ENCODE measurements at regions not wholly inside any gene's neighbourhood (a gene's known extent, or its start where the extent isn't known, plus 50 kb on each side); places are given as distances from the start of the nearest gene placed in this dataset.

DNA sequence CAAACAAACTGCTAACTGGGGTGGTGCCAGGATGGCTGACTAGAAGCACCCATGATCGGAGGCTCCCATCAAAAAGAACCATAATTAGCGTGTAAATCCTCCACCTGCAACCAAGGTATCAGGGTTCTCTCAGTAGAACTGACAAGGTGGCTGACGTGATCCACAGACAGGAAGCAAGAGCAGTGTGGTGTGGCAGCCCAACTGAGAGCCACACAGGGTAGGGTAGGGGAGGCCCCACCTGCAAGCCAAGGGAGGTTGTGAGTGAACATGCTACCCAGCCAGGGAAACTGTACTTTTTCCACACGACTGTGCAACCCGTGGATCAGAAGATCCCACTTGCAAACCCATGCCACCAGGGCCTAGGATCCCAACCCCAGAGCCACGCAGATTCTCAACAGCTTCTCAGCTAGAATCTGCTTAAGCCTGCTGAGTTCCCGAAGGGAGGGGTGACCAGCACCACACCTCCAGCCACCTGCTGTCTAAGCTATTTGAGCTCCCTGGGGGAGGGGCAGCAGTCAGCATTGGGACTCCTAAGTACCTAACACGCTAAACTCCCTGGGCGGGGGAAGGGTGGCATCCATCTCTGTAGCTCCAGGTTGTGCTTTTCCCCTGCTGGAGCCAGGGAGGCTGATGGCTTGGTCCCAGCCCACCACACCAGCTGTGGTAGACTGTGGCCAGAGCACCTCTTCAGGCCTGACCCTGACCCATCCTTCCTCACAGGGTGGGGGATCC, 425.1 kb downstream of the GPM6A start:
- TF ChIP-seq CTCF (conservative IDR thresholded peaks at IDR 0.05) (no peak), ZFX (IDR thresholded peaks at IDR 0.05) (no peak)
